VCaP (cell line): ENCODE measurements at regions not wholly inside any gene's neighbourhood (a gene's known extent, or its start where the extent isn't known, plus 50 kb on each side); places are given as distances from the start of the nearest gene placed in this dataset.
A peak's percentile ranks its signal among the peaks of the same experiment; 100 is the strongest.
"Not testable (repeated sequence)": the region's sequence is repeated elsewhere in the genome, so short reads cannot be mapped to it uniquely, and the experiment has no call there.

Experiments used
- H3K27ac ChIP-seq: fragments of 450-650 bp; 2 replicates; pipeline ENCODE4 v1.5.1; 2017
- TF ChIP-seq, protein P1 (sequence below): fragments of 450-650 bp; conservative IDR thresholded peaks from 2 replicates; pipeline ENCODE4 v1.5.1; 2017; ENCODE audit warnings: mild to moderate bottlenecking, moderate library complexity

- TF ChIP-seq, protein P1, sequence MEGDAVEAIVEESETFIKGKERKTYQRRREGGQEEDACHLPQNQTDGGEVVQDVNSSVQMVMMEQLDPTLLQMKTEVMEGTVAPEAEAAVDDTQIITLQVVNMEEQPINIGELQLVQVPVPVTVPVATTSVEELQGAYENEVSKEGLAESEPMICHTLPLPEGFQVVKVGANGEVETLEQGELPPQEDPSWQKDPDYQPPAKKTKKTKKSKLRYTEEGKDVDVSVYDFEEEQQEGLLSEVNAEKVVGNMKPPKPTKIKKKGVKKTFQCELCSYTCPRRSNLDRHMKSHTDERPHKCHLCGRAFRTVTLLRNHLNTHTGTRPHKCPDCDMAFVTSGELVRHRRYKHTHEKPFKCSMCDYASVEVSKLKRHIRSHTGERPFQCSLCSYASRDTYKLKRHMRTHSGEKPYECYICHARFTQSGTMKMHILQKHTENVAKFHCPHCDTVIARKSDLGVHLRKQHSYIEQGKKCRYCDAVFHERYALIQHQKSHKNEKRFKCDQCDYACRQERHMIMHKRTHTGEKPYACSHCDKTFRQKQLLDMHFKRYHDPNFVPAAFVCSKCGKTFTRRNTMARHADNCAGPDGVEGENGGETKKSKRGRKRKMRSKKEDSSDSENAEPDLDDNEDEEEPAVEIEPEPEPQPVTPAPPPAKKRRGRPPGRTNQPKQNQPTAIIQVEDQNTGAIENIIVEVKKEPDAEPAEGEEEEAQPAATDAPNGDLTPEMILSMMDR = no peak
- H3K27ac ChIP-seq = no peak overlapping the region
Observed at GRCh38 chr7:116404389-116404788, 95.1 kb upstream of the CAV2 start.

DNA sequence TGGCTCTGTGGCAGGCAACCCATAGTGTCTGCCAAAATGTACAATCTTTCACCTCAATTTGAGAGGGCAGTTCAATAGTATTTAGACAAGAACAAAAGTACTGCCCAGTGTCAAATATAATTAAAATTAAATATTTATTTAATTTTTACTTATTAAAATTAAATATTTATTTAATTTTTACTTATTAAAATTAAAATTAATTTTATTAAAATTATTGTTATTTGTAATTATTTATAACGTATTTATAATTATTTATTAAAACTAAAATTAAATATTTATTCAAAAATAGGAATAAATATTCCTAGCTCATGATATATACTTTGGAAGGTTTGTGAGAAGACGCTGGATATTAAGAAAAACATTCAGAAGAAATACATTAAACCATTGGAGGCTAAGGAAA is 93.7 kb upstream of the CAV2 start:
- TF ChIP-seq, protein P1 = no peak
- no peak overlapping the region for H3K27ac ChIP-seq

GRCh38 chr7:116407165-116407564 is 92.4 kb upstream of the CAV2 start:
- TF ChIP-seq, protein P1 = no peak
- H3K27ac ChIP-seq = no peak overlapping the region

DNA sequence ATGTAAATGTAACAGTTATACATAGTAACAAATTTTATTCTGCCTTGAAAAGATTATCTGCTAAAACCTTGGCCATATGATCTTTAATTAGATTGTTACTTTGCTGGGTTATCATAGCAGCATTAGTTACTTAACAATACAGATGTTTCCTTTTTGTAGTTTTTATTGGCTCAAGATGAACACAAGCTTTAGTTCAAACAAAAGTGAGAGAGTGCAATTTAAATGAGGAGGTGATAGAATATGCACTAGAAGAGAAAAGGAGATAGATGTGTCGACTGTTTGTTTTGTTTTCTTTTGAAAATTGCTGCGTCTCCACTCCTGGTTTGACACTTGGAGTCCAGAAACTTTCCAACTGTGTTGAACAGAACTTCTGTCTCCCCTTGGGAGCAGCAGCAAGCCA is 91.4 kb upstream of the CAV2 start:
- TF ChIP-seq, protein P1 = no peak

GRCh38 chr7:116408831-116409453 is 90.6 kb upstream of the CAV2 start:
- H3K27ac ChIP-seq = not testable (repeated sequence)

More for the DNA sequence above, 91.4 kb upstream of the CAV2 start:
- H3K27ac ChIP-seq = no peak overlapping the region

DNA sequence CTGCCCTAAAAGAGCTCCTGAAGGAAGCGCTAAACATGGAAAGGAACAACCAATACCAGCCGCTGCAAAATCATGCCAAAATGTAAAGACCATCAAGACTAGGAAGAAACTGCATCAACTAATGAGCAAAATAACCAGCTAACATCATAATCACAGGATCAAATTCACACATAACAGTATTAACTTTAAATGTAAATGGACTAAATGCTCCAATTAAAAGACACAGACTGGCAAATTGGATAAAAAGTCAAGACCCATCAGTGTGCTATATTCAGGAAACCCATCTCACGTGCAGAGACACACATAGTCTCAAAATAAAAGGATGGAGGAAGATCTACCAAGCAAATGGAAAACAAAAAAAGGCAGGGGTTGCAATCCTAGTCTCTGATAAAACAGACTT is 88.8 kb upstream of the CAV2 start:
- not testable (repeated sequence) for H3K27ac ChIP-seq

GRCh38 chr7:116417593-116418345 is 81.8 kb upstream of the CAV2 start:
- H3K27ac ChIP-seq = peak overlapping the region; percentile 58
- TF ChIP-seq, protein P1 = no peak

DNA sequence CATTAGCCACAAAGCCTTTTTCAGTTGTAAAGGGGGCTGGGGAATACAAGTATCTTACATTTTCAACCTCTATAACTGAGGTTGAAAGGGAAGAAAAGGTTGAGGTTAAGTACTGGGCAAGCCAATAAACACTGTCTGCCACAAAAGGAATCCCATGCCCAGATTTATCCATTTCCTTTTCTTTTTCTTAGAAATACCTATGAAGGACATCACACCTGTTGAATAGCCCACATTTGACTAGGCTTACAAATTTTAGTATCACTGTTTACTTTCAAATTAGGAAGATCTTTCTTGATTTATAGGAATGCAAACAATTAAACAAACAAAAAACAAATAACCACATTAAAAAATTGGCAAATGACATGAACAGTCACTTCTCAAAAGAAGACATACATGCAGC is 81.0 kb upstream of the CAV2 start:
- TF ChIP-seq, protein P1 = no peak
- peak overlapping the region; percentile 58 for H3K27ac ChIP-seq
